ENCODE measurements at regions not wholly inside any gene's neighbourhood (a gene's known extent, or its start where the extent isn't known, plus 50 kb on each side); places are given as distances from the start of the nearest gene placed in this dataset.

DNA sequence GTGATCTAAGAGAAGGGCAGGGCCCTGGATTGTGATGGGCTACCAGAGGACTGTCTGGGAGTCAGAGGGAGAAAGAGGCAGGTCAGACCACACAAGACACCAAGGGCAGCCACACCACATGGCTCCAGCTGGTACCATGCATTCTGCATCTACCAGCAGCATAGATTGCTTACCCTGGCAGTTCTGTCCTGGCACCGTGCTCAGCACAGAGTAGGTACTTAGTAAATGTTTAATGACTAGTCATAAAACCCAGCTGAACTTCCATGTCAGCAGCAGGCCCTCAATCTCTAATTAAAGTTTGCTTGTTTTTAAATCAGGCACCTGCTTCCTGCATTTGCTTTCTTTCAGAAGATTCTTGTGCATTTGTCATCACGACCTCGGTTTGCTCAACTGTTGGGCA lies 77.3 kb upstream of the ATP2B2 start:
- no peak overlapping the region for H3K4me3 Mint-ChIP-seq (ENCODE audit: unreplicated experiment)
- peaks cover 5% of the 10 kb centered on the region for H3K27me3 Mint-ChIP-seq (ENCODE audit: unreplicated experiment)
- no peak overlapping the region for H3K27ac Mint-ChIP-seq (ENCODE audit: unreplicated experiment)
- H3K36me3 Mint-ChIP-seq (ENCODE audit: low read depth, unreplicated experiment): no peaks in the 10 kb centered on the region
- TF ChIP-seq CTCF (IDR thresholded peaks at IDR 0.05; ENCODE audit: unreplicated experiment): no peak
- DNase-seq (ENCODE audit: low spot score): no peak
- no peaks in the 10 kb centered on the region for H3K9me3 Mint-ChIP-seq (ENCODE audit: unreplicated experiment)
- no peaks in the 10 kb centered on the region for H3K4me1 Mint-ChIP-seq (ENCODE audit: unreplicated experiment)

- no peaks in the 10 kb centered on the region for H3K36me3 Mint-ChIP-seq (ENCODE audit: low read depth, unreplicated experiment)
- no peaks in the 10 kb centered on the region for H3K4me1 Mint-ChIP-seq (ENCODE audit: unreplicated experiment)
- H3K27ac Mint-ChIP-seq (ENCODE audit: unreplicated experiment): no peak overlapping the region
- H3K27me3 Mint-ChIP-seq (ENCODE audit: unreplicated experiment): peaks cover 7% of the 10 kb centered on the region
- TF ChIP-seq CTCF (IDR thresholded peaks at IDR 0.05; ENCODE audit: unreplicated experiment): no peak
- no peaks in the 10 kb centered on the region for H3K9me3 Mint-ChIP-seq (ENCODE audit: unreplicated experiment)
- no peak for DNase-seq (ENCODE audit: low spot score)
- H3K4me3 Mint-ChIP-seq (ENCODE audit: unreplicated experiment): no peak overlapping the region
Observed at GRCh38 chr3:10583798-10584708, 78.7 kb upstream of the ATP2B2 start.

GRCh38 chr3:10585945-10586344 lies 80.6 kb upstream of the ATP2B2 start:
- no peak for DNase-seq (ENCODE audit: low spot score)
- no peak overlapping the region for H3K4me3 Mint-ChIP-seq (ENCODE audit: unreplicated experiment)
- no peaks in the 10 kb centered on the region for H3K4me1 Mint-ChIP-seq (ENCODE audit: unreplicated experiment)
- no peak overlapping the region for H3K27ac Mint-ChIP-seq (ENCODE audit: unreplicated experiment)
- no peaks in the 10 kb centered on the region for H3K36me3 Mint-ChIP-seq (ENCODE audit: low read depth, unreplicated experiment)
- TF ChIP-seq CTCF (IDR thresholded peaks at IDR 0.05; ENCODE audit: unreplicated experiment): no peak
- H3K27me3 Mint-ChIP-seq (ENCODE audit: unreplicated experiment): peaks cover 9% of the 10 kb centered on the region
- no peaks in the 10 kb centered on the region for H3K9me3 Mint-ChIP-seq (ENCODE audit: unreplicated experiment)

DNA sequence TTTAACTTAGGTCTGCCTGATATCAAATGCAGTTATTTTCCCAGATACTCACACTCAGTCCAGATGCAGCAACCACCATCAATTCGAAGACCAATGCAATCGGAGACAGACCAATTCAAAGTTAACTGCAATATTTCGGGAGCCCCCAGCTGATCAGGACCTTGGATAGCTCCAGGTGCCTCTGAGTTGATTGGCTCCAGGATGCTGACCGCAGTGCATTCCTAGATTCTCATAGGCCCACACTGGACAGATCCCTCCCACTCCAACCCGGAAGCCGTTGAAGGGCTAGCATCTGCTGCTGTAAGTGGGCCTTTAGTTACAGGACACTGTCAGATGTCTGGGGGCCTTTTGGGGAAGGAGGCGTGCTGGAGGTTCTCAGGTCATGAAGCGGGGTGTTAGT lies 89.5 kb upstream of the ATP2B2 start:
- Mint-ChIP-seq H3K27ac (ENCODE audit: unreplicated experiment) (no peak overlapping the region), H3K36me3 (ENCODE audit: low read depth, unreplicated experiment) (peaks cover 4% of the 10 kb centered on the region)
- no peak for TF ChIP-seq CTCF (IDR thresholded peaks at IDR 0.05; ENCODE audit: unreplicated experiment)

GRCh38 chr3:10596746-10597448 lies 91.5 kb upstream of the ATP2B2 start:
- no peak for DNase-seq (ENCODE audit: low spot score)
- TF ChIP-seq CTCF (IDR thresholded peaks at IDR 0.05; ENCODE audit: unreplicated experiment): no peak
- no peaks in the 10 kb centered on the region for H3K36me3 Mint-ChIP-seq (ENCODE audit: low read depth, unreplicated experiment)
- no peaks in the 10 kb centered on the region for H3K4me1 Mint-ChIP-seq (ENCODE audit: unreplicated experiment)
- H3K4me3 Mint-ChIP-seq (ENCODE audit: unreplicated experiment): no peak overlapping the region
- H3K9me3 Mint-ChIP-seq (ENCODE audit: unreplicated experiment): no peaks in the 10 kb centered on the region
- H3K27me3 Mint-ChIP-seq (ENCODE audit: unreplicated experiment): peaks cover 5% of the 10 kb centered on the region
- H3K27ac Mint-ChIP-seq (ENCODE audit: unreplicated experiment): no peak overlapping the region

More for the DNA sequence above, 89.5 kb upstream of the ATP2B2 start:
- Mint-ChIP-seq H3K4me1 (ENCODE audit: unreplicated experiment) (no peaks in the 10 kb centered on the region), H3K9me3 (ENCODE audit: unreplicated experiment) (no peaks in the 10 kb centered on the region), H3K27me3 (ENCODE audit: unreplicated experiment) (peaks cover 5% of the 10 kb centered on the region), H3K4me3 (ENCODE audit: unreplicated experiment) (no peak overlapping the region)
- DNase-seq (ENCODE audit: low spot score): peak; percentile 89

Data from endothelial cell (in vitro differentiated cells).